A673 (cell line): ENCODE measurements at regions not wholly inside any gene's neighbourhood (a gene's known extent, or its start where the extent isn't known, plus 50 kb on each side); places are given as distances from the start of the nearest gene placed in this dataset.
A peak's percentile ranks its signal among the peaks of the same experiment; 100 is the strongest.

Source experiments
- BruUV-seq: library from RNA; stranded (reverse); fragments of 400-500 nt; replicated peaks from 2 replicates; lab custom pipeline; 2021; lab: Mats Ljungman, UMichigan
- CTCF ChIA-PET: fragments of 300-600 bp; sonication (Branson Sonifier 250); formaldehyde crosslinking; loops from one replicate; lab custom pipeline; 2022; ENCODE audit warnings: antibody characterized with exemption; lab: Charles Lee
- POLR2A ChIA-PET: fragments of 300-600 bp; sonication (Branson Sonifier 250); formaldehyde crosslinking; loops from one replicate; lab custom pipeline; 2022; ENCODE audit warnings: antibody characterized with exemption; ENCODE audit not compliant: low non-redundant PET; lab: Charles Lee
- DNase-seq: peaks from one replicate; pipeline ENCODE4 v3.0.0-alpha.2; 2015; ENCODE audit warnings: low spot score
- H3K27ac ChIP-seq: fragments of 200-600 bp; sonication (generic); 2 replicates; pipeline ENCODE4 v1.5.1; 2016; ENCODE audit warnings: mixed run types, low read depth, mild to moderate bottlenecking, mixed read lengths, antibody characterized with exemption, low read length; ENCODE audit not compliant: poor library complexity, severe bottlenecking
- H3K27me3 ChIP-seq: fragments of 200-600 bp; sonication (generic); replicated peaks from 2 replicates; pipeline ENCODE4 v1.6.1; 2017; ENCODE audit warnings: mixed run types, low read depth, mild to moderate bottlenecking, mixed read lengths, antibody characterized with exemption, low read length; ENCODE audit not compliant: insufficient read depth, poor library complexity
- H3K36me3 ChIP-seq: fragments of 200-600 bp; sonication (generic); 2 replicates; pipeline ENCODE4 v1.6.1; 2016; ENCODE audit warnings: mixed run types, mild to moderate bottlenecking, mixed read lengths, antibody characterized with exemption, low read length; ENCODE audit not compliant: insufficient read depth, poor library complexity, severe bottlenecking
- H3K4me1 ChIP-seq: fragments of 200-600 bp; sonication (generic); 2 replicates; pipeline ENCODE4 v1.6.1; 2017; ENCODE audit warnings: mixed run types, mild to moderate bottlenecking, mixed read lengths, antibody characterized with exemption, low read length; ENCODE audit not compliant: insufficient read depth, poor library complexity, severe bottlenecking
- H3K4me3 ChIP-seq: fragments of 200-600 bp; sonication (generic); 2 replicates; pipeline ENCODE4 v1.5.1; 2016; ENCODE audit warnings: low read depth, mixed run types, mild to moderate bottlenecking, mixed read lengths, low read length; ENCODE audit not compliant: poor library complexity, severe bottlenecking
- H3K9me3 ChIP-seq: fragments of 200-600 bp; sonication (generic); 2 replicates; pipeline ENCODE4 v1.6.1; 2016; ENCODE audit warnings: mixed run types, low read depth, mild to moderate bottlenecking, mixed read lengths, antibody characterized with exemption, low read length; ENCODE audit not compliant: poor library complexity, severe bottlenecking
- CTCF ChIP-seq: fragments of 300-800, 200-600 bp; sonication (generic); conservative IDR thresholded peaks from 2 replicates; pipeline ENCODE4 v1.5.1; 2017; ENCODE audit warnings: low read depth, mild to moderate bottlenecking, antibody characterized with exemption, low read length, moderate library complexity, mixed read lengths
- EZH2 ChIP-seq: fragments of 200-600 bp; sonication (generic); IDR thresholded peaks from 2 replicates; pipeline ENCODE4 v1.6.1; 2017; ENCODE audit warnings: borderline replicate concordance, low read depth, mild to moderate bottlenecking, mixed read lengths, antibody characterized with exemption, low read length; ENCODE audit not compliant: poor library complexity, severe bottlenecking
- intact Hi-C: fragments of 100-400 bp; cut with micrococcal nuclease; formaldehyde crosslinking; loops from one replicate; pipeline ENCODE4 v1.10.0; 2022; ENCODE audit not compliant: unreplicated experiment

- DNase-seq = peak; percentile 43
- no peak overlapping the region for H3K27ac ChIP-seq
- POLR2A ChIA-PET = no interaction called here
- H3K4me1 ChIP-seq = no peaks in the 10 kb centered on the region
- CTCF ChIA-PET = no interaction called here
- no peaks in the 10 kb centered on the region for H3K36me3 ChIP-seq
- no peaks in the 10 kb centered on the region for H3K9me3 ChIP-seq
- peaks cover 6% of the 10 kb centered on the region for H3K27me3 ChIP-seq
- no peak overlapping the region for H3K4me3 ChIP-seq
- no peak for TF ChIP-seq CTCF
- TF ChIP-seq EZH2 = no peak
- no TSS peak for BruUV-seq
- intact Hi-C loops = no loop called here
Measured at GRCh38 chr11:109586789-109587188, 164.8 kb downstream of the C11orf87 start.

DNA sequence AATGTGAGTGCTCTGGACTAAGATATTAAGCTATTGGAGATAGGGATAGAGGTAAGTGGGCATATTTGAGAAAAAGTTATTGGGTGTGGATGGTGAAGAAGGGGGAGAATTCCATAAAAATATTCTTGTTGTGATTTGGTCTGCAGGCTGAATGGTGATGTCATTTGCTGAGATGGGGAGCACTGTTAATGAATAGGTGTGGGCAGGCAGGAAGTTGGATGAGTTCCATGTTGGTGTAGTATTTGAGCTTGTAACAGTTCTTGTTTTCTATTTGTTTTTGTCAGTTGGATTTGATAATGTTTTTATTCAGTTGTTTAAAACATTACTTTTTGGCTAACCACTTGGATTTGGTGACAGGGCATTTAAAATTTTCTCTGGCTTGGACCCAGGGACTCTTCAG is 168.8 kb downstream of the C11orf87 start:
- Histone ChIP-seq H3K36me3 (no peaks in the 10 kb centered on the region), H3K27me3 (peaks cover 33% of the 10 kb centered on the region), H3K9me3 (no peaks in the 10 kb centered on the region), H3K4me1 (no peaks in the 10 kb centered on the region), H3K27ac (no peak overlapping the region), H3K4me3 (no peak overlapping the region)
- CTCF ChIA-PET = no interaction called here
- POLR2A ChIA-PET = no interaction called here
- BruUV-seq = no TSS peak
- intact Hi-C loops = no loop called here
- TF ChIP-seq EZH2 = no peak
- TF ChIP-seq CTCF = no peak
- no peak for DNase-seq

DNA sequence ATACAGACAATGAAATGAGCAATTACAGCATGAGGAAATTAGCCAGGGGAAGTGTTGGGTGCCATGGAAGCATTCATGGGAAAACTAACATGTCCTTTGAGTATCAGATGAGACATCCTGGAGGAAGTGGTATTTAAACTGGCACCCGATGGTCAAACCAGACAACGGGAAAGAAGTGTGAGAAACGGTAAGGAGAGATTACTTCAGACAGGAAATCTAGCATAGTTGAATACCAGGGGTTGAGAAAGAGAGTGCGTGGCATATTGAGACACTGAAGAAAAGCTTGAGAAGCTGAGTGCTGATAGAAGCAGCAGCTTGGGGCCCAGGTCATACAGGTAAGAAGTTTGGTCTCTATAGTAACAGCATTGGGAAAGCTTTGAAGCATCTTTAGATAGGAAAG is 175.3 kb downstream of the C11orf87 start:
- TF ChIP-seq CTCF (no peak), EZH2 (no peak)
- Histone ChIP-seq H3K4me1 (no peaks in the 10 kb centered on the region), H3K9me3 (no peaks in the 10 kb centered on the region), H3K27me3 (peaks cover 41% of the 10 kb centered on the region), H3K36me3 (no peaks in the 10 kb centered on the region), H3K4me3 (no peak overlapping the region), H3K27ac (no peak overlapping the region)
- CTCF ChIA-PET = no interaction called here
- intact Hi-C loops = no loop called here
- BruUV-seq = no TSS peak
- DNase-seq = no peak
- POLR2A ChIA-PET = no interaction called here
